ENCODE measurements at regions not wholly inside any gene's neighbourhood (a gene's known extent, or its start where the extent isn't known, plus 50 kb on each side); places are given as distances from the start of the nearest gene placed in this dataset.

- no peak for TF ChIP-seq CTCF (IDR thresholded peaks at IDR 0.05)
- TF ChIP-seq POLR2A (IDR thresholded peaks at IDR 0.05) = no peak
Observed at GRCh38 chr7:24428676-24429075, 144.6 kb upstream of the PALS2 start.

Measured in thyroid gland (tissue), 4 donors.